WI38 (cell line): ENCODE measurements at regions not wholly inside any gene's neighbourhood (a gene's known extent, or its start where the extent isn't known, plus 50 kb on each side); places are given as distances from the start of the nearest gene placed in this dataset.
"Not testable (repeated sequence)": the region's sequence is repeated elsewhere in the genome, so short reads cannot be mapped to it uniquely, and the experiment has no call there.

ENCODE experiments used
- H3K4me3 ChIP-seq: 2 replicates; pipeline ENCODE4 v1.5.1; 2011; ENCODE audit warnings: low read depth, mild to moderate bottlenecking, control low read depth, low read length
- CTCF ChIP-seq: IDR thresholded peaks from 2 replicates; pipeline ENCODE4 v1.5.1; 2012; ENCODE audit warnings: low read depth, mild to moderate bottlenecking, control low read depth, low read length

- no peak for TF ChIP-seq CTCF
- H3K4me3 ChIP-seq = no peak overlapping the region
Observed at GRCh38 chr12:46538976-46539375, 166.4 kb upstream of the SLC38A2 start.

GRCh38 chr12:46537387-46537955 is 164.9 kb upstream of the SLC38A2 start:
- no peak overlapping the region for H3K4me3 ChIP-seq
- TF ChIP-seq CTCF = no peak

- not testable (repeated sequence) for H3K4me3 ChIP-seq
Observed at GRCh38 chr12:46536316-46536715, 163.7 kb upstream of the SLC38A2 start.

GRCh38 chr12:46535907-46536306 is 163.3 kb upstream of the SLC38A2 start:
- TF ChIP-seq CTCF = no peak
- H3K4me3 ChIP-seq = no peak overlapping the region

- H3K4me3 ChIP-seq = no peak overlapping the region
- TF ChIP-seq CTCF = no peak
Observed at GRCh38 chr12:46535376-46535775, 162.8 kb upstream of the SLC38A2 start.

- TF ChIP-seq CTCF = no peak
- H3K4me3 ChIP-seq = no peak overlapping the region
Observed at GRCh38 chr12:46534327-46534840, 161.8 kb upstream of the SLC38A2 start.

- no peak overlapping the region for H3K4me3 ChIP-seq
- TF ChIP-seq CTCF = no peak
Observed at GRCh38 chr12:46533723-46534122, 161.2 kb upstream of the SLC38A2 start.

GRCh38 chr12:46531804-46532203 is 159.2 kb upstream of the SLC38A2 start:
- no peak for TF ChIP-seq CTCF
- no peak overlapping the region for H3K4me3 ChIP-seq
